ENCODE measurements at regions not wholly inside any gene's neighbourhood (a gene's known extent, or its start where the extent isn't known, plus 50 kb on each side); places are given as distances from the start of the nearest gene placed in this dataset.
"Not testable (repeated sequence)": the region's sequence is repeated elsewhere in the genome, so short reads cannot be mapped to it uniquely, and the experiment has no call there.

DNA sequence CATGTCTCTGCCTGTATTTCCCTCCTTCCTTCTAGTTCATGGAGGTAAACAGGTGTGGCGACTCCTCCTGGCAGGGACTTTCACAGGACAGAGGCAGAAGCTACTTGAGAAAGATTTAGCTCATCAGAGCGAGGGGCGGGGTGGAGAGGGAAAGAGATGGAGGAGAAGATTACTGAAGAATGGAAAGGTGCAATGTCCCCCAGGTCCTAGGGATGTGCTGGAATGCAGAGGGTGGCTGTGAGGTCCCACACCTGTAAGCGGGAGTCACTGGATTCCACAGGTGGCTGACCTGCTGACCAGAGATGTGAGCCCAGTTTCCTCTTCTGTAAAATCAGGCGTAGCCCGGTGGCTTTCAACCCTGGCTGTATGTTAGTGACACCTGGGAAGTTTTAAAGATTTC is 199.2 kb upstream of the SULF2 start:
- TF ChIP-seq, protein P1, sequence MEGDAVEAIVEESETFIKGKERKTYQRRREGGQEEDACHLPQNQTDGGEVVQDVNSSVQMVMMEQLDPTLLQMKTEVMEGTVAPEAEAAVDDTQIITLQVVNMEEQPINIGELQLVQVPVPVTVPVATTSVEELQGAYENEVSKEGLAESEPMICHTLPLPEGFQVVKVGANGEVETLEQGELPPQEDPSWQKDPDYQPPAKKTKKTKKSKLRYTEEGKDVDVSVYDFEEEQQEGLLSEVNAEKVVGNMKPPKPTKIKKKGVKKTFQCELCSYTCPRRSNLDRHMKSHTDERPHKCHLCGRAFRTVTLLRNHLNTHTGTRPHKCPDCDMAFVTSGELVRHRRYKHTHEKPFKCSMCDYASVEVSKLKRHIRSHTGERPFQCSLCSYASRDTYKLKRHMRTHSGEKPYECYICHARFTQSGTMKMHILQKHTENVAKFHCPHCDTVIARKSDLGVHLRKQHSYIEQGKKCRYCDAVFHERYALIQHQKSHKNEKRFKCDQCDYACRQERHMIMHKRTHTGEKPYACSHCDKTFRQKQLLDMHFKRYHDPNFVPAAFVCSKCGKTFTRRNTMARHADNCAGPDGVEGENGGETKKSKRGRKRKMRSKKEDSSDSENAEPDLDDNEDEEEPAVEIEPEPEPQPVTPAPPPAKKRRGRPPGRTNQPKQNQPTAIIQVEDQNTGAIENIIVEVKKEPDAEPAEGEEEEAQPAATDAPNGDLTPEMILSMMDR (IDR thresholded peaks at IDR 0.05; ENCODE audit: extremely low read depth, insufficient read depth, missing control alignments) = no peak
- in situ Hi-C loops (cut with MboI; ENCODE audit: low pct_unique_long_range_greater_than_20kb, low sequenced_read_pairs, unreplicated experiment) = no loop called here
- DNase-seq (ENCODE audit: low spot score) = no peak

- DNase-seq (ENCODE audit: low spot score); in situ Hi-C loops (cut with MboI; ENCODE audit: low pct_unique_long_range_greater_than_20kb, low sequenced_read_pairs, unreplicated experiment): not testable (repeated sequence)
Observed at GRCh38 chr20:47983642-47984041, 198.4 kb upstream of the SULF2 start.

DNA sequence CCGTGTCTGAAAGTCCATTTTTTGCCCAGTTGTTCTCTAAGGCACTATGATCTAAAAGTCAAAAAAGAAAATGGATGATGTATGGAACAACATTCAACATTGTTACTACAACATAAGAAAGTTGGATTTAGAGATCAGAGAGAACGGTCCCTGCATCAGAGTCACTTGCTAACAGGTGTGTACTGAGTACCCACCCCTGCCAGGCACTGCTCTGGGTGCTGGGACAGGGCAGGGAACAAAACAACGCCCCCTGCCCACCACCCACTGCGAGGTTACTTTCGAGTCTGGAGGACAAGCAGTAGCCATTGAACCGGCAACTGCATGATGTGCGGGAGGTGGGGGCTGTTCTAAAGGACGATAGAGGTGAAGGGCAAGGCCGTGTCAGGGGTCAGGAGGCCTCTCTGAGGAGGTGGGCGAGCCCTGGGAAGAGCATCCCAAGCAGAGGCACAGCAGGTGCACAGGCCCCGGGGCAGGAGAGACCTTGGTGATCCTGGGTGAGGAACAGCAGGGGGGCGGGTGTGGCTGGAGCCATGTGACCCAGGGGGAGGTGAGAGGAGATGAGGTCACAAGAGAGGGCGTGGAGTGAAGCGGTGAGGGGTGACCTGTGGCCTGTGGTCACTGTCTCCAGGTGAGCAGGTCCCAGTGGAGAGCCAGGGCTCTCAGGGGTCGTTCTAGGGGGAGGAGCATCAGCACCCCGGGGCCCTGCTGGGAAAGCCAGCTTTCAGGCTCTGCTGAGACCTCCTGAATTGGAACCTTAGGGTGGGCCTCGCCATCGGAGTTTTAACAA is 197.5 kb upstream of the SULF2 start:
- in situ Hi-C loops (cut with MboI; ENCODE audit: low pct_unique_long_range_greater_than_20kb, low sequenced_read_pairs, unreplicated experiment) = no loop called here
- DNase-seq (ENCODE audit: low spot score) = no peak
- TF ChIP-seq, protein P1 (IDR thresholded peaks at IDR 0.05; ENCODE audit: extremely low read depth, insufficient read depth, missing control alignments) = no peak

- in situ Hi-C loops (cut with MboI; ENCODE audit: low pct_unique_long_range_greater_than_20kb, low sequenced_read_pairs, unreplicated experiment) = no loop called here
- TF ChIP-seq, protein P1 (IDR thresholded peaks at IDR 0.05; ENCODE audit: extremely low read depth, insufficient read depth, missing control alignments) = no peak
- no peak for DNase-seq (ENCODE audit: low spot score)
Observed at GRCh38 chr20:47981222-47981621, 195.9 kb upstream of the SULF2 start.

DNA sequence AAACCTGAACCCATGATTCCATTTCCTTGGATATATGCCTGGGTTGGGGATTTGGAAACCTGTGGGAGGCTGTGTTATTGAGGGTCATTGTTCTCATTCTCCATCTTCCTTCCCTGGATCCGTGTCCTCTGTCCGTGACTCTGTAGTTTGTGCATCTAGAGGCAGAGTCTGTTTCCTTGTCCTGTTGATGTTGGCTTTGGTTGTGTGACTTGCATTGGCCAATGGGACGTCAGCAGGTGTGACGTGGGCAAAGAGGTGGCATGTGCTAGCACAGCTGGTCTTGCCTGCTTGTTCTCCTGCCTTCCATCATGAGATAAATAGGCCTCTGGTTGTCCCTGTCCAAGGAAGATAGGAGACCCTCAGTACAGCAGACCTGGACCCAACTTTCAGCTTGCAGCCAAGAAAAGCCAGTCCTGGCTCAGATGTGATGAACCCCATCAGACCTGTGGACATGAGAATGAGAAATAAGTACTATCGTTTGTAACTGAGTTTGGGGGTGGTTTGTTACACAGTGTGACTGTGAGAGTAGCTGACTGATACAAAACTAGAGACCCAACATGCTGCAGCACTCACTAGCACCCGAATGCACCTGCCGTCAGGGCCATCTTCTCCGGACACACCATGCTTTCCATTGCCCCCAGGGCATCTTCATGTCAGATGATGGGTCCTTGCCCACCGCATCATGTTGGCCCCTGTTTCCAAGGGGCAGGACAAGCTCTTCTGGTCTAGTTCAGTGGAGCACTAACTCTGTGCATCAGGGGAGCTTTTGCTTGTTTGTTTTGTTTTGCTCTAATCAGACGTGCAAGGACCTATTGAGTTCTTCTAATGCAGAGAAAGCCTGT is 195.3 kb upstream of the SULF2 start:
- TF ChIP-seq, protein P1 (IDR thresholded peaks at IDR 0.05; ENCODE audit: extremely low read depth, insufficient read depth, missing control alignments) = no peak
- in situ Hi-C loops (cut with MboI; ENCODE audit: low pct_unique_long_range_greater_than_20kb, low sequenced_read_pairs, unreplicated experiment) = no loop called here
- no peak for DNase-seq (ENCODE audit: low spot score)

DNA sequence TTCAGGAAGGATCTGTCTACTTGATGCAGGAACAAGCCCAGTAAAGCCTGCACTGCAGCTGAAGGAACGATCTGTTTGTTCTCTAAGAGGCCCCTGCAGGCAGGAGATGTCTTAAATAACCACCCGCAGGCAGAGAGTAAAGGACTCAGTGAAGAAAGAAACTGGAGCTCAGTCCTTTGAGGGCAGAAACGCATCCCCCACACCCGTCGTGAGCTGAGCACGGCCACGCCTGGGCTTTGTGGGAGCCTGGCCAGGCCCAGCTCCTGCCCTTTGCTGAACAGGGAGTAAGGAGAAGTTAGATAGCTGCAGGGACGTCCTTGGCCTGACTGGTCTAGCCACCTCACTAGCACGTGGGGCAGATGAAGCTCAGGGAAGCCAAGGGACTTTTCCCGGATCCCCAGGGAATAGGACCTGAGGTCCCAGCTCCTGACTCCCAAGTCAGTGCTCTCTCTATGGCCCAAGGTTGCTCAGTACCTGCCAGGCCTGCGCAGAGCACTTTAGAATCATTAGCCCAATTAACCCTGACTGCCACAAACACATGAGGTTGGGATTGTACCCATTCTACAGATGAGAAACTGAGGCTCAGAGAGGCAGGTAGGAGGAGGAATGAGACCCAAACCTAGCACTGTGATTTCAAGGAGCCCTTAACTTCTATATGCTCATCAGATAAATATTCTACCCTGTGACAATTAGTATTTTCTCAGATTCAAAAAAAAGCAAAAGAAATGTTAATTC is 194.2 kb upstream of the SULF2 start:
- DNase-seq (ENCODE audit: low spot score); in situ Hi-C loops (cut with MboI; ENCODE audit: low pct_unique_long_range_greater_than_20kb, low sequenced_read_pairs, unreplicated experiment): not testable (repeated sequence)

DNA sequence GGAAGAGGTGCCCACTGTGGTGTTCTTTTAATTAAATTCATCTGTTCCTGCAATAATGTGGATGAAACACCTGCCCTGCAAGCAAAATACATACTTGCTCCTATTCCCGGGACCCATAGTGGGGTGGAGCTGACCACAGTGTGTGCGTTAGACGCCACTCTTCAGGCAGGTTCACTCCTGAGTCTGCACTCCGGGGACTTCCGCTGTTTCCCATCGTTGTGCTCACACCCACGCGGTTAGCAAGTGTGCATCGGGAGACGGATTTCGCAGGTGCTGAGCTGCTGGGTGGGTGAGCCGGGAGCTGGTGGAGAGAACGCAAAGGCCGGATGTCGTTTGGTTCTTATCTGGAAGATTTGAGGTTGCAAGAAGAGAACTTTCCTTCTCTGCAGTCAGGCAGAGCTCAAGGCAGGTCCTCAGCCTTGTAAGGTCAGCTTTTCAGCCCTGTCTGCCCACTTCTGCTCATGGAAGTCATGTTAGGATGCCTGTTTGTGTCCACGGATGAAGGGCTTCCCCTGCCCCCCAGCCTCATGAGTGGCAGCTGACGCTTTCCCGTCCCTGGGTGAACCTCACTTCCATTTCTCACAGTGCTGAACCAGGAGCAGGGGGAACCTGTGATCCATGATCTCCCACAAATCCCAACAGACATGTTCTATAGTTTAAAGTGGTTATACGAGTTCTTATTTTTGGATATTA is 193.3 kb upstream of the SULF2 start:
- in situ Hi-C loops (cut with MboI; ENCODE audit: low pct_unique_long_range_greater_than_20kb, low sequenced_read_pairs, unreplicated experiment) = not testable (repeated sequence)

GRCh38 chr20:47977789-47978252 is 192.5 kb upstream of the SULF2 start:
- not testable (repeated sequence) for DNase-seq (ENCODE audit: low spot score)

More for the DNA sequence above, 193.3 kb upstream of the SULF2 start:
- not testable (repeated sequence) for DNase-seq (ENCODE audit: low spot score)

DNA sequence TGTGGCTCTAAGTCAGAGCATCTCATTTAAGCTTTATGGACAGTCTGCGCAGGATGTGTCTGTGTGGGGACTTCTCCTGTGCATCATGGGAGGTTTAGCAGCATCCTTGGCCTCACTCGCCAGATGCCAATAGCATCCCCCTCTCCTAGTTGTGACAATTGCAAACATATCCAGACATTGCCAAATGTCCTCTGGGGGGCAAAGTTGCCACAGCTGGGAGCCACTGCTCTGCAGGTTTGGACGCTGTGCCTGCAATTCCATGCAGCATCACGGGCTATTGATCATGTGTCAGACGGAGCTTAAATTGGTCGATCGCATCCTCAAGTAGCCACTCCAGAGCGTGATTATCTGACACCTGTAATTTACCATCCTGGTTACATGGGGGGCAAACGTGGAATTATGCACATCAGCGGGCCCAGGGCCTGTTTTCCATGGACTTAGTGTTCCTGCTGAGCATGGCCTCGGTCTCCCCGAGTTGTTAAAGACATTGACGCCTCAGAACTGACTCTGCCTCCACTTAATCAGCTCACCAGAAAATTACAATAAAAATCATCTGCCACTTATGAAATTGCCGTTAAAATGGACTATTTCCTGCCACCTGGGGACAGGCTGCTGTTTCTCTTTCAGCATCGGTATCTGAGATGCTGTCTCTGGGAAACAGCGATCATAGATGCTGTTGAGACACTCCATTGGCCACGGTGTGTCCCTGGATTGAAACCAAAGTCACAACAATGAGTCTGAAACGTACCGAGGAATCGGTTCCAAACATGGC is 191.9 kb upstream of the SULF2 start:
- in situ Hi-C loops (cut with MboI; ENCODE audit: low pct_unique_long_range_greater_than_20kb, low sequenced_read_pairs, unreplicated experiment) = not testable (repeated sequence)

More at GRCh38 chr20:47977789-47978252, 192.5 kb upstream of the SULF2 start:
- in situ Hi-C loops (cut with MboI; ENCODE audit: low pct_unique_long_range_greater_than_20kb, low sequenced_read_pairs, unreplicated experiment) = not testable (repeated sequence)

More for the DNA sequence above, 191.9 kb upstream of the SULF2 start:
- not testable (repeated sequence) for DNase-seq (ENCODE audit: low spot score)
